ENCODE measurements at regions not wholly inside any gene's neighbourhood (a gene's known extent, or its start where the extent isn't known, plus 50 kb on each side); places are given as distances from the start of the nearest gene placed in this dataset.
"Not testable (repeated sequence)": the region's sequence is repeated elsewhere in the genome, so short reads cannot be mapped to it uniquely, and the experiment has no call there.

- H3K4me1 ChIP-seq (ENCODE audit: control insufficient read depth, insufficient read depth, low read length, poor library complexity, severe bottlenecking); H3K4me3 ChIP-seq (ENCODE audit: extremely low read depth, insufficient read depth, low read length, poor library complexity, severe bottlenecking); H3K9me3 ChIP-seq (ENCODE audit: control insufficient read depth, low read length); H3K36me3 ChIP-seq (ENCODE audit: control insufficient read depth, insufficient read depth, low read length); H3K27ac ChIP-seq (ENCODE audit: low read depth, low read length, severe bottlenecking): not testable (repeated sequence)
- WGBS, 2 experiments (ENCODE audit: insufficient coverage in 2 of 2), result 62% methylated on average over 1 of the region's 2 CpGs; no CpG with 5 or more reads in 1 of the 2 experiments
Measured at GRCh38 chr9:115898478-115898877, 255.1 kb upstream of the PAPPA start.

GRCh38 chr9:115900698-115901097 is 252.9 kb upstream of the PAPPA start:
- H3K36me3 ChIP-seq (ENCODE audit: control insufficient read depth, insufficient read depth, low read length), result no peaks in the 10 kb centered on the region
- no peak overlapping the region for H3K4me3 ChIP-seq (ENCODE audit: extremely low read depth, insufficient read depth, low read length, poor library complexity, severe bottlenecking)
- no peaks in the 10 kb centered on the region for H3K4me1 ChIP-seq (ENCODE audit: control insufficient read depth, insufficient read depth, low read length, poor library complexity, severe bottlenecking)
- H3K27ac ChIP-seq (ENCODE audit: low read depth, low read length, severe bottlenecking), result no peak overlapping the region
- no peaks in the 10 kb centered on the region for H3K9me3 ChIP-seq (ENCODE audit: control insufficient read depth, low read length)

- H3K4me3 ChIP-seq (ENCODE audit: extremely low read depth, insufficient read depth, low read length, poor library complexity, severe bottlenecking), result no peak overlapping the region
- H3K27ac ChIP-seq (ENCODE audit: low read depth, low read length, severe bottlenecking), result no peak overlapping the region
- H3K9me3 ChIP-seq (ENCODE audit: control insufficient read depth, low read length), result no peaks in the 10 kb centered on the region
- WGBS, 2 experiments (ENCODE audit: insufficient coverage in 2 of 2), result 100% methylated on average over 2 of the region's 2 CpGs
- H3K36me3 ChIP-seq (ENCODE audit: control insufficient read depth, insufficient read depth, low read length), result no peaks in the 10 kb centered on the region
- no peaks in the 10 kb centered on the region for H3K4me1 ChIP-seq (ENCODE audit: control insufficient read depth, insufficient read depth, low read length, poor library complexity, severe bottlenecking)
Measured at GRCh38 chr9:115910959-115911358, 242.6 kb upstream of the PAPPA start.

- 94% methylated on average over 2 of the region's 4 CpGs for WGBS, 2 experiments (ENCODE audit: insufficient coverage in 2 of 2)
- Histone ChIP-seq H3K36me3 (ENCODE audit: control insufficient read depth, insufficient read depth, low read length) (no peaks in the 10 kb centered on the region), H3K4me3 (ENCODE audit: extremely low read depth, insufficient read depth, low read length, poor library complexity, severe bottlenecking) (no peak overlapping the region), H3K9me3 (ENCODE audit: control insufficient read depth, low read length) (no peaks in the 10 kb centered on the region), H3K27ac (ENCODE audit: low read depth, low read length, severe bottlenecking) (no peak overlapping the region), H3K4me1 (ENCODE audit: control insufficient read depth, insufficient read depth, low read length, poor library complexity, severe bottlenecking) (no peaks in the 10 kb centered on the region)
Measured at GRCh38 chr9:115912086-115912485, 241.5 kb upstream of the PAPPA start.

- Histone ChIP-seq H3K36me3 (ENCODE audit: control insufficient read depth, insufficient read depth, low read length) (no peaks in the 10 kb centered on the region), H3K9me3 (ENCODE audit: control insufficient read depth, low read length) (no peaks in the 10 kb centered on the region), H3K4me1 (ENCODE audit: control insufficient read depth, insufficient read depth, low read length, poor library complexity, severe bottlenecking) (no peaks in the 10 kb centered on the region), H3K27ac (ENCODE audit: low read depth, low read length, severe bottlenecking) (no peak overlapping the region), H3K4me3 (ENCODE audit: extremely low read depth, insufficient read depth, low read length, poor library complexity, severe bottlenecking) (no peak overlapping the region)
- WGBS, 2 experiments (ENCODE audit: insufficient coverage in 2 of 2), result 86 to 100% methylated on average over 2 to 3 of the region's 3 CpGs
Measured at GRCh38 chr9:115913696-115914095, 239.9 kb upstream of the PAPPA start.

GRCh38 chr9:115914291-115914690 is 239.3 kb upstream of the PAPPA start:
- Histone ChIP-seq H3K4me3 (ENCODE audit: extremely low read depth, insufficient read depth, low read length, poor library complexity, severe bottlenecking) (no peak overlapping the region), H3K9me3 (ENCODE audit: control insufficient read depth, low read length) (no peaks in the 10 kb centered on the region), H3K27ac (ENCODE audit: low read depth, low read length, severe bottlenecking) (no peak overlapping the region), H3K4me1 (ENCODE audit: control insufficient read depth, insufficient read depth, low read length, poor library complexity, severe bottlenecking) (no peaks in the 10 kb centered on the region), H3K36me3 (ENCODE audit: control insufficient read depth, insufficient read depth, low read length) (no peaks in the 10 kb centered on the region)
- 90% methylated on average over 2 of the region's 5 CpGs; no CpG with 5 or more reads in 1 of the 2 experiments for WGBS, 2 experiments (ENCODE audit: insufficient coverage in 2 of 2)

- H3K4me3 ChIP-seq (ENCODE audit: extremely low read depth, insufficient read depth, low read length, poor library complexity, severe bottlenecking), result no peak overlapping the region
- 92 to 98% methylated on average over 4 to 5 of the region's 8 CpGs for WGBS, 2 experiments (ENCODE audit: insufficient coverage in 2 of 2)
Measured at GRCh38 chr9:115921301-115921700, 232.3 kb upstream of the PAPPA start.

GRCh38 chr9:115922444-115922843 is 231.1 kb upstream of the PAPPA start:
- 60 to 83% methylated on average over 3 of the region's 3 CpGs for WGBS, 2 experiments (ENCODE audit: insufficient coverage in 2 of 2)
- H3K36me3 ChIP-seq (ENCODE audit: control insufficient read depth, insufficient read depth, low read length), result no peaks in the 10 kb centered on the region
- H3K4me1 ChIP-seq (ENCODE audit: control insufficient read depth, insufficient read depth, low read length, poor library complexity, severe bottlenecking), result peaks cover 6% of the 10 kb centered on the region
- H3K4me3 ChIP-seq (ENCODE audit: extremely low read depth, insufficient read depth, low read length, poor library complexity, severe bottlenecking), result no peak overlapping the region
- H3K27ac ChIP-seq (ENCODE audit: low read depth, low read length, severe bottlenecking), result no peak overlapping the region
- no peaks in the 10 kb centered on the region for H3K9me3 ChIP-seq (ENCODE audit: control insufficient read depth, low read length)

More at GRCh38 chr9:115921301-115921700, 232.3 kb upstream of the PAPPA start:
- Histone ChIP-seq H3K36me3 (ENCODE audit: control insufficient read depth, insufficient read depth, low read length) (no peaks in the 10 kb centered on the region), H3K27ac (ENCODE audit: low read depth, low read length, severe bottlenecking) (no peak overlapping the region), H3K9me3 (ENCODE audit: control insufficient read depth, low read length) (no peaks in the 10 kb centered on the region), H3K4me1 (ENCODE audit: control insufficient read depth, insufficient read depth, low read length, poor library complexity, severe bottlenecking) (peaks cover 6% of the 10 kb centered on the region)

GRCh38 chr9:115923410-115923809 is 230.2 kb upstream of the PAPPA start:
- H3K4me3 ChIP-seq (ENCODE audit: extremely low read depth, insufficient read depth, low read length, poor library complexity, severe bottlenecking), result no peak overlapping the region
- peaks cover 6% of the 10 kb centered on the region for H3K4me1 ChIP-seq (ENCODE audit: control insufficient read depth, insufficient read depth, low read length, poor library complexity, severe bottlenecking)
- H3K9me3 ChIP-seq (ENCODE audit: control insufficient read depth, low read length), result no peaks in the 10 kb centered on the region
- H3K27ac ChIP-seq (ENCODE audit: low read depth, low read length, severe bottlenecking), result no peak overlapping the region
- H3K36me3 ChIP-seq (ENCODE audit: control insufficient read depth, insufficient read depth, low read length), result no peaks in the 10 kb centered on the region
- WGBS, 2 experiments (ENCODE audit: insufficient coverage in 2 of 2), result 67% methylated on average over 1 of the region's 1 CpG; no CpG with 5 or more reads in 1 of the 2 experiments

- Histone ChIP-seq H3K36me3 (ENCODE audit: control insufficient read depth, insufficient read depth, low read length) (no peaks in the 10 kb centered on the region), H3K4me3 (ENCODE audit: extremely low read depth, insufficient read depth, low read length, poor library complexity, severe bottlenecking) (no peak overlapping the region), H3K4me1 (ENCODE audit: control insufficient read depth, insufficient read depth, low read length, poor library complexity, severe bottlenecking) (peaks cover 6% of the 10 kb centered on the region), H3K27ac (ENCODE audit: low read depth, low read length, severe bottlenecking) (no peak overlapping the region), H3K9me3 (ENCODE audit: control insufficient read depth, low read length) (no peaks in the 10 kb centered on the region)
- 75% methylated on average over 2 of the region's 5 CpGs; no CpG with 5 or more reads in 1 of the 2 experiments for WGBS, 2 experiments (ENCODE audit: insufficient coverage in 2 of 2)
Measured at GRCh38 chr9:115923903-115924668, 229.5 kb upstream of the PAPPA start.

- Histone ChIP-seq H3K4me1 (ENCODE audit: control insufficient read depth, insufficient read depth, low read length, poor library complexity, severe bottlenecking) (peaks cover 6% of the 10 kb centered on the region), H3K36me3 (ENCODE audit: control insufficient read depth, insufficient read depth, low read length) (no peaks in the 10 kb centered on the region), H3K27ac (ENCODE audit: low read depth, low read length, severe bottlenecking) (no peak overlapping the region), H3K9me3 (ENCODE audit: control insufficient read depth, low read length) (no peaks in the 10 kb centered on the region), H3K4me3 (ENCODE audit: extremely low read depth, insufficient read depth, low read length, poor library complexity, severe bottlenecking) (no peak overlapping the region)
Measured at GRCh38 chr9:115924669-115924987, 229.0 kb upstream of the PAPPA start.

Data from mesodermal cell (in vitro differentiated cells).